ENCODE measurements at regions not wholly inside any gene's neighbourhood (a gene's known extent, or its start where the extent isn't known, plus 50 kb on each side); places are given as distances from the start of the nearest gene placed in this dataset.
A peak's percentile ranks its signal among the peaks of the same experiment; 100 is the strongest.

- DNase-seq (ENCODE audit: low spot score) = no peak
Observed at GRCh38 chr18:69217196-69218000, 183.3 kb upstream of the DOK6 start.

DNA sequence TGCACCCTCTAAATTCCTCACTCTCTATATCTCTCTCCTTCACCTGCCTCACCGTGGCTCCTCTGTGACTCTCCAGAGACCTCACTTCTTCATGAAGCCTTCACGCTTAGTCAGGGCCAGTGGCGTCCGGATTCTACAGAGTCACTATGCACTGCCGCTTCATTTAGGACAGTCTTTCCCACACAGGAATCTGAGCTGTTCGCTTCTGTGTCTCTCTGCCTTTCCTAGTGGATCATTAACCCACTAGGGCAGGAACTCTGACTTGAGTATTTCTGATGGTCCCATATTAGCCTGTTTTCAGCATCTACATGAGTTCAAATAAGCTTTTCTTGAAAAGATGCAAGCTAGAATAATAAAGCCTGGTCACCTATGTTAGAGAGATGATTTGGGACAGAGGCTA lies 180.2 kb upstream of the DOK6 start:
- DNase-seq (ENCODE audit: low spot score) = no peak

- no peak for DNase-seq (ENCODE audit: low spot score)
Observed at GRCh38 chr18:69222089-69222488, 178.6 kb upstream of the DOK6 start.

- no peak for DNase-seq (ENCODE audit: low spot score)
Observed at GRCh38 chr18:69226971-69227370, 173.7 kb upstream of the DOK6 start.

DNA sequence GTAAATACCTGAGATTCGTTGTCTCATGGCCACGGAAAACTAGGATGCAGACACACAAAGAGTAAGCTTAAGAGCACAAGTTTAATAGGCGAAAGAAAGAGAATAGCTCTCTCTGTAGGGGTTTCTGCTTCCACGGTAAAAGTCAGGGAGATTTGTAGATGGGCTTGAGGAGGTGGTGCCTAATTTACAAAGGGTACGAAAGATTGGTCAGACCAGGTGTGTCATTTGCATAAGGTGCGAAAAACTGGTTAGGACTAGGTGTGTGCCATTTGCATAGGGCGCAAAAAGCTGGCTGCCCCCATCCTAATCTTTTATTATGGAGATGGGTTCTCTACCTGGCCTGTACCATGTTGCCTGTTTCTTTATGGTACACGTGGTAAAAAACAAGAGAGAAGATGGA lies 170.5 kb upstream of the DOK6 start:
- no peak for DNase-seq (ENCODE audit: low spot score)

DNA sequence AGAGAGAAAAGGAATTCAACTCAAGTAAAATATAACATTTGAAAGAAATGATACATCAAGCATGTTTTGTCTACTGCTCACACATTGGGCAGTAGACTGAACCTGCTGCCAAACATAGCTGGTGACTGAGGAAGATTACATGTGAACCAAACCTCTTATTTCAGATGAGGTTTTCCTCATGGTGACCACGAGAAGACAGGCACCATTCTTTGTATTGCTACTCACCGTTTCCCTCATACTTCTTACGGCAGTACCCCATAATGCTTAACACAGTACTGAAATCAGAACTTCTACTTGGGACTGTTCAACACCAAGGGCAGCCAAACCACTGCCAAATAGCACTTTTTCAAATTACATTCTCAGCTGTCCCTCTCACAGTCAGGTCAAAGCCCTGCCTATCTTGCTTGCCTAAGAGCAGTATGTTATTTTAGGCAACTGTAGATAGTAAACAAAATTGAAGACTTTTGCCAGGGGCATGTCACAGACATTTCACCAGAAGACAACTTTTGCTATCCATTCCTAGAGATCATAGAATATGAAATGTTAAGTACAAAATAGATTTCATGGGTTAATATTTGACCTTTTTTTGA lies 167.1 kb upstream of the DOK6 start:
- DNase-seq (ENCODE audit: low spot score) = no peak

DNA sequence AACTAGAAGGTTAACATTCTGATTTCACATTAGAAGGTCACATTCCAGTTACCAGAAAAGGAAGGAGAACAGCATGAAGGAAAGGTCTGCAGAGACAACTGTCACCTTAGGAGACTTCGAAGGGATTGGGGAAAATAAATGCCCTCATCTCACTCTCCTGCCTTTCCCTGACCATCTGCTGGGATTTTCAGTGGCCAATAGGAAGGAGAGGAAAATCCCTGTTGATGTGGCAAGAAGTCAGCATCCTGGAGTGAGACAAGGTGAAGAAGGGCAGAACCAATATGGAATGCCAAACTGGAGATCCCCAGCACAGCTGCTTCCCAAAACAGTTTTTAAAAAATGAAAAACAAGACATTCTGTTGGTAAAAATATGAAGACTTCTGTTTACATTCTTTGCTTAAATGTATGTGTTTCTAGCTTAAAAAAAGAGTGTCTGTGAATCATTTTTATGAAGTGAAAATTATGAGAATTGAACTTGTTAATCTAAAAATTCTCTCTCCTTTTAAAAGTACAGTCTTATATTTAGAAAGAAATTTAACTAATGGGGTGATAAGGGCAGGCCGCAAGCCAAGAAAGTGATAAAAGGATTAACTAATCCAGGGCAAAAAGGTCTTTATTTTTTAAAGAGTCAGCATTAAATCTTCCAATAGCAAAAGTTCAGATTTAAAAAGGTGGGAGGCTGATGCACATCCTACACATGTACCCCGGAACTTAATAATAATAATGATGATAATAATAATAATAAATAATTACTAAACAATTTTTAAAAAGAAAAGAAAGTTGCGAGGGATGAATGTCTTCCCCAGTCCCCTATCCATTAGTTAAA lies 160.6 kb upstream of the DOK6 start:
- DNase-seq (ENCODE audit: low spot score) = peak; percentile 97

DNA sequence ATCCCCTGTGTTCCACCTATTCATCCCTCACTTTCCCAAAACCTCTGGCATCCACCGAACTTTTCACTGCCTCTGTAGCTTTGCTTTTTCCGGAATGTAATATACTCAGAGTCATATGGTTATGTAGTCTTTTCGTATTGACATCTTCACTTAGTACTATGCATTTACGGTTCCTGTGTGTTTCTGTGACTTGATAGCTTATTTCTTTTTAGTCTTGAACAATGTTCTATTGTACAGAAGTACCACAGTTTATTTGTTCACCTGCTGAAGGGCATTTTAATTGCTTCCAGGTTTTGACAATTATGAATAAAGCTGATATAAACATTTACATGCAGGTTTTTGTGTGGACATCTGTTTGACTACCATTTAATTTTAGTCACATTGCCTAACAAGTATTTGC lies 154.7 kb upstream of the DOK6 start:
- no peak for DNase-seq (ENCODE audit: low spot score)

- peak; percentile 87 for DNase-seq (ENCODE audit: low spot score)
Observed at GRCh38 chr18:69250305-69251151, 150.2 kb upstream of the DOK6 start.

DNA sequence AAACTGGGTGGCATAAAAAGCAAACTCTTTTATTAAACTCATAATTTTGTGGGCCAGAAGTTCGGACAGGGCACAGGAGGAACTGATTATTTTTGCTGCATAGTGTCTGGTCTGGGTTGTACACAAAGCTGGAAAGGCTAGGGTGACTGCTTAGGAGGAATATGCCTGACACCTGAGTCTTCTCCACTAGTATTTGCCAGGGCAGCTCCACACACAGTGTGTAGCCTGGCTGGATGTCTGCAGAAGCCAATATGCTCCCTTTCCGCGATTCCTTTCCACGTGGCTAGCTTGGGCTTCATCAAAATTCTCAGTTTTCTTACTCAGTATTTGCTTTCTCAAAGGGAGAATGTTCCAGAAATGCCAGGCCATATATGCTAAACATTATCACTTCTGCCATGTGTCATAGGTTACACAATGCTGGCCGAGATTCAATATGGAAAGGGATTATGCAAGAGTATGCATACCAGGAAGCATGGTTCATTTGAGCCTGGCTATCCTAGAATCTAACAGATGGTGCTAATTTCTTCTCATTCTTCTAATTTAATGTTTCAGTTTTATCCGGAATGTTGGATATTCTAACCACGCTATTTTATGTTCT lies 142.7 kb upstream of the DOK6 start:
- peak; percentile 94 for DNase-seq (ENCODE audit: low spot score)

DNA sequence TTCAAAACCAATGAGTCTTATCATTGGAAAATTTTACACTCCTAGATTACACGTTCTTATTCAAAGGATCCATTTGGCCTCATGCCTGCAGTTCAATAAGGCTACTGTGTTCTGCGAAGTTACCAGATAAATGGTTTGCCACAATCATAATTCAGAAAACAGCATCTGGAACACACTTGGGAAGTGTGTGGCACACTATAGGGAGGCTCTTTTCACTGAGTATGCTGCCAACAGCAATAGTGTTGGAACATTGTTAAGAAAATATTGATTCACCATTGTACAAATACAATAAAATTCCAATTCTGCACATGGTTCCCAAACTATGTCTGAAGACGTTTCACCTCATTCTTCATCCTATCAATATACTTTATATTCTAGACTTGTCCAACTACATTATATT lies 141.4 kb upstream of the DOK6 start:
- no peak for DNase-seq (ENCODE audit: low spot score)

DNA sequence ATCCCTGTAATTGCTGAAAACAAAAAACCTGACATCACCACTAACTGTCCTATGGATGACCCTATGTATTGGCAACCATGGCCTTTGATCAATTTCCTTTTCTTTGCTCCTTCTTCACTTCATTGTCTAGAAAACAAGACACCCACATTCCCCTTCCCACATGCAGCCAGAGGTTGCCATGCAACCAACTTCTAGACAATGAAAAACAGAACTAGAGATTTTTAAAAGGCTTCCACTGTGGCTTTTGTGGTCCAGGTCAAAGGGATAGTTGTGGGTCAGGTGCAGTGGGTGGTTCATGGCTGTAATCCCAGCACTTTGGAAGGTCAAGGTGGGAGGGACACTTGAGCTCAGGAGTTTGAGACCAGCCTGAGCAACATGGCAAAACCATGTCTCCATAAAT lies 139.3 kb upstream of the DOK6 start:
- no peak for DNase-seq (ENCODE audit: low spot score)

DNA sequence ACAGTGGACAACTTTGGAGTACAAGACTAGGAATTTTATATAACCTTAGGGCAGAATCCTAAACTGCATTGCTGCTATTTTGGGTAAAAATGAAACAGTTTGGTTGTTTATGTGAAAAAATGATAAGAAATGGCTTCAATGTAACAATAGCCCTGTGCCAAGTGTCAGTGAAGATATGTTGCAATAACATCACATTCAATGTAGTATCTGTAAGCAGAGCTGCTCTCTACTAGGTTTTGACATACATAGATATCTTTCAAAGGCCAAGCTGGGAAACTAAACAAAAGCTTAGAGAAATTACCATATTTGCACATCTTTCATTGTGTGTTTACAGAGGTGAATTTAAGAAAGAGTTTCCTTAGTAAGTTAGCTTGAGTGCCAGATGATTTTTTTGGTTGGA lies 135.0 kb upstream of the DOK6 start:
- no peak for DNase-seq (ENCODE audit: low spot score)

- DNase-seq (ENCODE audit: low spot score) = no peak
Observed at GRCh38 chr18:69267895-69268294, 132.8 kb upstream of the DOK6 start.

GRCh38 chr18:69282371-69282770 lies 118.3 kb upstream of the DOK6 start:
- DNase-seq (ENCODE audit: low spot score) = no peak

GRCh38 chr18:69291044-69291443 lies 109.6 kb upstream of the DOK6 start:
- DNase-seq (ENCODE audit: low spot score) = no peak

DNA sequence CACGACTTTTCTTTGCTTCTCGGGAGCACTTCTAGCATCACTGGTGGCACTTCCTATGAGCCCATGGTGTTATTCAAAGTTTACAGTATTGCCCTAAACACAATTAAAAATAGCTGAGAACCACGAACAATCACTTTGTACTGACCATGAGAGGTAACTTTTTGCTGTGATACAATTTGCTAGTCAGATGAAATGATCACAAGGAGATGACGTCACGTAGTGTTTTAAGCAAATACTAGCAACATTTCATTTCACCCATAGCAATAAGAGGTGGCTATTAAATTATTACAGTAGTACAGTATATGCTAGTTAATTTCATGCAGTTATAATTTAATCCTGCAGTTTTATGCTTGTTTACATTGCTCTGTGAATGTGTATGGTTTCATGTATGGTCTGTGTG lies 108.9 kb upstream of the DOK6 start:
- no peak for DNase-seq (ENCODE audit: low spot score)

- DNase-seq (ENCODE audit: low spot score) = no peak
Observed at GRCh38 chr18:69300185-69300584, 100.5 kb upstream of the DOK6 start.

- DNase-seq (ENCODE audit: low spot score) = no peak
Observed at GRCh38 chr18:69308619-69309018, 92.1 kb upstream of the DOK6 start.

- no peak for DNase-seq (ENCODE audit: low spot score)
Observed at GRCh38 chr18:69326094-69326493, 74.6 kb upstream of the DOK6 start.

GRCh38 chr18:69328086-69328485 lies 72.6 kb upstream of the DOK6 start:
- no peak for DNase-seq (ENCODE audit: low spot score)

Data from cerebellar cortex (tissue), 1 donor.